GM12878 (cell line): ENCODE measurements at regions not wholly inside any gene's neighbourhood (a gene's known extent, or its start where the extent isn't known, plus 50 kb on each side); places are given as distances from the start of the nearest gene placed in this dataset.
"Not testable (repeated sequence)": the region's sequence is repeated elsewhere in the genome, so short reads cannot be mapped to it uniquely, and the experiment has no call there.

Experiments
- ATAC-seq: fragments of 200-7000 bp; cut with Tn5 transposase; 3 replicates; pipeline ENCODE4 v1.9.1; 2020; ENCODE audit warnings: mild to moderate bottlenecking, moderate library complexity
- BruUV-seq: library from RNA; stranded (reverse); fragments of 400-500 nt; replicated peaks from 2 replicates; lab custom pipeline; 2021; lab: Mats Ljungman, UMichigan
- CTCF ChIA-PET: fragments of 300-600 bp; sonication (Branson Sonifier 250); formaldehyde crosslinking; extraction: SDS; loops from one replicate; lab custom pipeline; 2021; ENCODE audit warnings: inconsistent platforms; lab: Yijun Ruan, JAX
- POLR2A ChIA-PET: fragments of 350-600 bp; formaldehyde crosslinking; extraction: SDS; loops from one replicate; lab custom pipeline; 2021; ENCODE audit warnings: inconsistent platforms; lab: Charles Lee
- RAD21 ChIA-PET: fragments of 300-600 bp; sonication (Branson Sonifier 250); formaldehyde crosslinking; loops from one replicate; lab custom pipeline; 2023; ENCODE audit warnings: antibody characterized with exemption; ENCODE audit not compliant: unreplicated experiment; lab: Charles Lee
- SMC1A ChIA-PET: fragments of 300-600 bp; sonication (Branson Sonifier 250); formaldehyde crosslinking; loops from one replicate; lab custom pipeline; 2023; ENCODE audit not compliant: unreplicated experiment, uncharacterized antibody; lab: Charles Lee
- DNase-seq: peaks from one replicate; pipeline ENCODE4 v3.0.0-alpha.2; 2011; ENCODE audit warnings: low read depth, low spot score
- FAIRE-seq: peaks from 3 replicates; lab custom pipeline; 2011; peaks lifted over from hg19 to GRCh38; lab: Jason Lieb, UNC
- H2AFZ ChIP-seq: 2 replicates; pipeline ENCODE4 v1.6.0; 2011; ENCODE audit warnings: low read depth, low read length, control low read depth; ENCODE audit not compliant: control insufficient read depth
- H3K27ac ChIP-seq: 2 replicates; pipeline ENCODE4 v1.5.1; 2011; ENCODE audit warnings: control low read depth; ENCODE audit not compliant: control insufficient read depth, insufficient read depth
- H3K27me3 ChIP-seq, 2 experiments: replicated peaks in 1 of 2; 2 replicates each; pipeline versions ENCODE4 v1.6.0 to v1.6.1; 2011; ENCODE audit warnings: low read length in 1 of 2; ENCODE audit not compliant: control insufficient read depth in 2 of 2, insufficient read depth in 2 of 2
- H3K36me3 ChIP-seq, 2 experiments: 2 replicates each; pipeline ENCODE4 v1.5.1; 2011; ENCODE audit warnings: low read length in 1 of 2; ENCODE audit not compliant: control insufficient read depth in 2 of 2, insufficient read depth in 2 of 2
- H3K4me1 ChIP-seq: 2 replicates; pipeline ENCODE4 v1.6.1; 2011; ENCODE audit warnings: mild to moderate bottlenecking, low read length, moderate library complexity, mixed read lengths; ENCODE audit not compliant: control insufficient read depth, insufficient read depth
- H3K4me2 ChIP-seq: 2 replicates; pipeline ENCODE4 v1.6.0; 2011; ENCODE audit warnings: control low read depth; ENCODE audit not compliant: control insufficient read depth, insufficient read depth
- H3K4me3 ChIP-seq: fragments of 200-600 bp; sonication (generic); 2 replicates; pipeline ENCODE4 v1.5.1; 2016
- H3K79me2 ChIP-seq: 2 replicates; pipeline ENCODE4 v1.6.0; 2011; ENCODE audit warnings: low read length; ENCODE audit not compliant: control insufficient read depth, insufficient read depth
- H3K9ac ChIP-seq: 2 replicates; pipeline ENCODE4 v1.8.0; 2011; ENCODE audit warnings: low read length, control low read depth, mixed read lengths; ENCODE audit not compliant: control insufficient read depth, insufficient read depth
- H3K9me3 ChIP-seq: replicated peaks from 3 replicates; pipeline ENCODE4 v1.5.1; 2011; ENCODE audit warnings: mild to moderate bottlenecking, low read length; ENCODE audit not compliant: control insufficient read depth, insufficient read depth
- H4K20me1 ChIP-seq: 2 replicates; pipeline ENCODE4 v1.6.0; 2011; ENCODE audit not compliant: control insufficient read depth, insufficient read depth
- WGBS: methylation state at CpG from one replicate; pipeline ENCODE4 v1.1.6; 2016; ENCODE audit warnings: low lambda C conversion rate; ENCODE audit not compliant: insufficient replicate concordance, insufficient coverage; ENCODE audit errors: missing lambda C conversion rate; 5-methylcytosine and 5-hydroxymethylcytosine counted together
- in situ Hi-C: fragments of 300-500 bp; cut with MboI; formaldehyde crosslinking; loops from 9 replicates; pipeline ENCODE4 v1.14.3; 2018; ENCODE audit warnings: mixed read lengths
- intact Hi-C: fragments of 100-400 bp; cut with micrococcal nuclease; formaldehyde crosslinking; loops from one replicate; pipeline ENCODE4 v1.14.2; 2022; ENCODE audit not compliant: unreplicated experiment

GRCh38 chr1:143729449-143730111 is 242.2 kb downstream of the FAM72C start:
- WGBS = 2% methylated on average over 8 of the region's 39 CpGs
- H3K9me3 ChIP-seq, H3K36me3 ChIP-seq, H3K4me2 ChIP-seq, H2AFZ ChIP-seq, CTCF ChIA-PET, intact Hi-C loops, BruUV-seq, SMC1A ChIA-PET, H3K4me1 ChIP-seq, H3K4me3 ChIP-seq, RAD21 ChIA-PET, H3K9ac ChIP-seq, H3K79me2 ChIP-seq, H3K27me3 ChIP-seq, in situ Hi-C loops, POLR2A ChIA-PET, H4K20me1 ChIP-seq, H3K27ac ChIP-seq, DNase-seq: not testable (repeated sequence)
- ATAC-seq = peak; percentile 72
- FAIRE-seq = peak; percentile 23

DNA sequence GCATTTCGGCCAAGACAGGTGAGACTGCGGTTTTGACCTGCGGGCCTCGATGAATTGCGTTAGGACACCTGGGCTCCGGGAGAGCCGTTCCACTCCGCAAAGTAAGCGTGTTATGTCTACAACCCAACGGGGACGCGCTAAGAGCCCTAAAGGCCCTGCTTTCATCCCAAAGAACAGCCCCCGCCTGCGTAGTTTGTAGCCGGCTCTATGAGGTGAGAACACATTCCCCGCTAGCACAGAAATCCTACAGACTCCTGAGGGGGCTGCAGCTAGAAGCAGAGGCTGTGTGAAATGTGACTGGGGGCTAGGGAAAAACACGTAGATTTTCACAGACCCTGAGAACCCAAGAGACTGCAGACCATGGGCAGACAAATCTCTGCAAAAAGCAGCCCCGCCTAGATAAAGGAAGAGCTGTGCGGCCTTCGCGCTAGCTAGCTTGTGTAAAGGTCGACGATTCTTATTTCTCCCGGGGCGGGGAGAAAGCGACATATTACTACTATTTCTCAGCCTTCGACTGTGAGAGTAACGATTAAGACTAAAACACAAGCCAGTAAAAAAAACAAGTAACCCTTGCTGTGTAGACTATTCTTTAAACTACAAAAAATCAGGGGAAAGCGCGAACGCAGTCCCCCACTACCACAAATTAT is 242.9 kb downstream of the FAM72C start:
- RAD21 ChIA-PET, intact Hi-C loops, POLR2A ChIA-PET, H4K20me1 ChIP-seq, DNase-seq, H3K4me2 ChIP-seq, H3K4me1 ChIP-seq, SMC1A ChIA-PET, H3K27ac ChIP-seq, H3K9ac ChIP-seq, H3K36me3 ChIP-seq, H3K27me3 ChIP-seq, CTCF ChIA-PET, H3K79me2 ChIP-seq, H3K4me3 ChIP-seq, H3K9me3 ChIP-seq, in situ Hi-C loops, H2AFZ ChIP-seq: not testable (repeated sequence)
- WGBS = 0% methylated on average over 7 of the region's 31 CpGs
- ATAC-seq = peak; percentile 97
- FAIRE-seq = peak; percentile 35
- TSS peak; percentile 100 for BruUV-seq
